Neuronal stem cell (in vitro differentiated cells): ENCODE measurements at regions not wholly inside any gene's neighbourhood (a gene's known extent, or its start where the extent isn't known, plus 50 kb on each side); places are given as distances from the start of the nearest gene placed in this dataset.

ENCODE experiments used
- DNase-seq: peaks from one replicate; pipeline ENCODE4 v3.0.0-alpha.2; 2013; ENCODE audit warnings: low spot score
- H2AFZ ChIP-seq: one replicate; pipeline ENCODE4 v1.6.1; 2013; ENCODE audit warnings: mild to moderate bottlenecking, low read length, inconsistent platforms
- H2AK5ac ChIP-seq: 2 replicates; pipeline ENCODE4 v1.6.1; 2013; ENCODE audit warnings: low read depth, mild to moderate bottlenecking, inconsistent platforms, low read length, moderate library complexity, mixed read lengths
- H2BK120ac ChIP-seq: 2 replicates; pipeline ENCODE4 v1.6.1; 2013; ENCODE audit warnings: low read depth, mild to moderate bottlenecking, inconsistent platforms, low read length, moderate library complexity, mixed read lengths
- H2BK12ac ChIP-seq: one replicate; pipeline ENCODE4 v1.6.1; 2013; ENCODE audit warnings: low read length, inconsistent platforms
- H2BK15ac ChIP-seq: 2 replicates; pipeline ENCODE4 v1.6.1; 2013; ENCODE audit warnings: mild to moderate bottlenecking, low read length, inconsistent platforms, mixed read lengths
- H2BK5ac ChIP-seq: one replicate; pipeline ENCODE4 v1.6.1; 2013; ENCODE audit warnings: inconsistent platforms, mild to moderate bottlenecking, low read length, moderate library complexity
- H3K14ac ChIP-seq: one replicate; pipeline ENCODE4 v1.6.1; 2013; ENCODE audit warnings: low read length, inconsistent platforms
- H3K18ac ChIP-seq: 2 replicates; pipeline ENCODE4 v1.6.1; 2013; ENCODE audit warnings: low read length, inconsistent platforms
- H3K23ac ChIP-seq: 2 replicates; pipeline ENCODE4 v1.6.1; 2013; ENCODE audit warnings: low read depth, mild to moderate bottlenecking, mixed read lengths, low read length, inconsistent platforms; ENCODE audit not compliant: poor library complexity
- H3K27ac ChIP-seq: replicated peaks from 3 replicates; pipeline ENCODE4 v1.5.1; 2013; ENCODE audit warnings: low read length, inconsistent platforms
- H3K27me3 ChIP-seq, 3 experiments: 2 replicates each; pipeline ENCODE4 v1.6.1; 2013; ENCODE audit warnings: low read length in 3 of 3, mild to moderate bottlenecking in 2 of 3, inconsistent platforms in 1 of 3, low read depth in 1 of 3, mixed read lengths in 1 of 3, moderate library complexity in 1 of 3; ENCODE audit not compliant: control insufficient read depth in 3 of 3, insufficient read depth in 3 of 3
- H3K36me3 ChIP-seq, 2 donors: replicated peaks in 1 of 2; 2 replicates each; pipeline ENCODE4 v1.6.1; 2013; ENCODE audit warnings: low read length in 2 of 2; ENCODE audit not compliant: control insufficient read depth in 2 of 2, insufficient read depth in 2 of 2
- H3K4ac ChIP-seq: 2 replicates; pipeline ENCODE4 v1.6.1; 2013; ENCODE audit warnings: inconsistent platforms, mild to moderate bottlenecking, low read length, moderate library complexity
- H3K4me1 ChIP-seq, 2 donors: 1 replicate in 1 of 2; 2 replicates in 1 of 2; pipeline ENCODE4 v1.6.1; 2013; ENCODE audit warnings: low read length in 2 of 2, low read depth in 1 of 2; ENCODE audit not compliant: control insufficient read depth in 2 of 2, insufficient read depth in 1 of 2
- H3K4me2 ChIP-seq: one replicate; pipeline ENCODE4 v1.6.1; 2013; ENCODE audit warnings: mild to moderate bottlenecking, low read length, inconsistent platforms; ENCODE audit not compliant: insufficient read depth, poor library complexity, severe bottlenecking
- H3K4me3 ChIP-seq, 2 donors: 2 replicates each; pipeline ENCODE4 v1.5.1; 2013; ENCODE audit warnings: low read length in 2 of 2, mild to moderate bottlenecking in 2 of 2, inconsistent platforms in 1 of 2, moderate library complexity in 1 of 2
- H3K79me1 ChIP-seq: one replicate; pipeline ENCODE4 v1.6.1; 2013; ENCODE audit warnings: low read depth, mild to moderate bottlenecking, inconsistent platforms, low read length, moderate library complexity
- H3K9ac ChIP-seq: one replicate; pipeline ENCODE4 v1.6.1; 2013; ENCODE audit warnings: mild to moderate bottlenecking, low read depth, low read length, inconsistent platforms; ENCODE audit not compliant: poor library complexity
- H3K9me3 ChIP-seq, 2 donors: replicated peaks in 1 of 2; 2 replicates each; pipeline versions ENCODE3 to v1.6.1; 2013; ENCODE audit warnings: low read length in 2 of 2, mild to moderate bottlenecking in 2 of 2, inconsistent platforms in 1 of 2, low read depth in 1 of 2, mixed read lengths in 1 of 2, moderate library complexity in 1 of 2; ENCODE audit not compliant: control insufficient read depth in 2 of 2, insufficient read depth in 1 of 2
- H4K8ac ChIP-seq: one replicate; pipeline ENCODE4 v1.6.1; 2013; ENCODE audit warnings: low read depth, mild to moderate bottlenecking, inconsistent platforms, low read length, moderate library complexity
- H4K91ac ChIP-seq: one replicate; pipeline ENCODE4 v1.6.1; 2013; ENCODE audit warnings: low read length, low read depth, mild to moderate bottlenecking, inconsistent platforms; ENCODE audit not compliant: poor library complexity
- WGBS, 2 donors: extraction: QIAGEN DNeasy Blood & Tissue Kit; methylation state at CpG; one replicate each; pipeline ENCODE4 v1.1.7; 2013; ENCODE audit warnings: missing lambda C conversion rate in 2 of 2, mixed read lengths in 1 of 2; ENCODE audit not compliant: insufficient read length in 2 of 2, insufficient replicate concordance in 1 of 2; ENCODE audit errors: extremely low coverage in 2 of 2; 5-methylcytosine and 5-hydroxymethylcytosine counted together

DNA sequence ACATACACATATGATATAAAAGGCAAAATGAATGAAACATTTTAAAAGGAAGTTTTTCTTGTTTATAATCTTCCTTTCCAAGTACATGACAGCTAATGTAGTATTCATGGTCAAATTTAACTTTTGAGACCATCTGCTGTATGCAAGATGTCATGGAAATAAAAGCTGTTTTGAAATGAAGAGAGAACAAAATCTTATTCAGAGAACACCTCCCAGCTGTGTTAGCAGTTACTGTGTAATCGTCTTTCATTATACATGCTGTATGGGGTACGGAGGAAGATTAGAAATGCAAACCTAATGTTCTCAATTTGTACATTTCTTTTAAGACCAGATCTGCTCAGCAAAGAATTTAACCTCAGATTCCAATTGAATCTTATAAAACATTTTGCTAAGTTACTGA lies 1182.3 kb downstream of the OTOL1 start:
- H4K91ac ChIP-seq: no peak overlapping the region
- no peak overlapping the region for H4K8ac ChIP-seq
- no peak overlapping the region for H3K27ac ChIP-seq
- no peak overlapping the region for H2BK5ac ChIP-seq
- no peak overlapping the region for H3K4me2 ChIP-seq
- WGBS, 2 donors: no CpG with 5 or more reads among the region's 2 CpGs
- H2BK15ac ChIP-seq: no peak overlapping the region
- H3K9ac ChIP-seq: no peak overlapping the region
- H3K36me3 ChIP-seq: no peaks in the 10 kb centered on the region
- H3K4me1 ChIP-seq: no peaks in the 10 kb centered on the region
- no peak overlapping the region for H3K4ac ChIP-seq
- H3K23ac ChIP-seq: no peak overlapping the region
- H3K79me1 ChIP-seq: no peaks in the 10 kb centered on the region
- H2BK120ac ChIP-seq: no peak overlapping the region
- H3K4me3 ChIP-seq: no peak overlapping the region
- no peak overlapping the region for H3K18ac ChIP-seq
- H2BK12ac ChIP-seq: no peak overlapping the region
- no peak for DNase-seq
- H3K27me3 ChIP-seq: no peaks in the 10 kb centered on the region
- no peaks in the 10 kb centered on the region for H3K9me3 ChIP-seq
- no peak overlapping the region for H2AK5ac ChIP-seq
- no peak overlapping the region for H3K14ac ChIP-seq
- H2AFZ ChIP-seq: peak overlapping the region; percentile 11

DNA sequence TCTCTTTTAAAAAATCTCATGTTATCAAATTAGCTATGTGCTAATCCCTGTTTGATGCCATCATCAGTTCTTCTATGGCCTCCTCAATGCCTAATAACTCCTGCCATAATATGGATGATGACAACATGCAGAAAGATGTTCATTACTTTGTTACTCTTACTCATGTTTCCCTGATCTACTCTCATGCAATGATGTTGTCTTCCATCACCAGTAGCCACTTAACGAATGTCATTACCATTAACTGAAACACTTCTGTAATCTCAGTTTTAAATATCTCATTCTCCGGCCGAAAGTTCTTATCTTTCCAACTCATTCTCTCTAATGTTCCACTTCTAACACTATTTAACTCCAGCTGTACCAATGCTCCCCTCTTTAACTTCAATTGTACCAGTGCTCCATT lies 1187.7 kb downstream of the OTOL1 start:
- H3K27ac ChIP-seq: no peak overlapping the region
- WGBS, 2 donors: no CpG with 5 or more reads among the region's 3 CpGs
- H2AFZ ChIP-seq: no peak overlapping the region
- no peaks in the 10 kb centered on the region for H3K9me3 ChIP-seq
- H3K4ac ChIP-seq: no peak overlapping the region
- no peak overlapping the region for H2BK12ac ChIP-seq
- H2BK15ac ChIP-seq: no peak overlapping the region
- H3K4me3 ChIP-seq: no peak overlapping the region
- H2BK120ac ChIP-seq: no peak overlapping the region
- H3K79me1 ChIP-seq: no peaks in the 10 kb centered on the region
- no peak overlapping the region for H2BK5ac ChIP-seq
- H3K14ac ChIP-seq: no peak overlapping the region
- H2AK5ac ChIP-seq: no peak overlapping the region
- no peak overlapping the region for H4K8ac ChIP-seq
- no peak for DNase-seq
- no peaks in the 10 kb centered on the region for H3K36me3 ChIP-seq
- H3K18ac ChIP-seq: no peak overlapping the region
- no peak overlapping the region for H3K23ac ChIP-seq
- no peaks in the 10 kb centered on the region for H3K4me1 ChIP-seq
- H3K9ac ChIP-seq: no peak overlapping the region
- H3K27me3 ChIP-seq: no peaks in the 10 kb centered on the region
- H4K91ac ChIP-seq: no peak overlapping the region
- H3K4me2 ChIP-seq: no peak overlapping the region

DNA sequence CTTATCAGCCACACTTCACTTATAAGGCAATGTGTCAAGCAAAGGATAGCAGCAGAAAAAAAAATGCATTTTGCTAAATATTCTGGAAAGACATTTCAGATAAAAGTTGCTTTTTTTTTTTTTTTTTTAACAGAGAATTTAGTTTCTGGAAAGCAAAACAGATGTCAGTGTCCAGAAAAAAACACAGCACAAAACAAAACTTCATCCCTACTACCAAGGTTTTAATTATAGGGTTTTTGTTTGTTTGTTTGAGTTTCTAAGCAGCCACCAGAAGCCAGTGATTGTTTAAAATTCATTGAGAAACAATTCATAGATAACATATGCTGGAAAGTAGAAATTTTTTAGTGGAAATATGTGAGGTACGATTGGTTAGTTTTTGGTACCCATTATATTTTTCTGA lies 1202.7 kb downstream of the OTOL1 start:
- Histone ChIP-seq H4K8ac (no peak overlapping the region), H3K18ac (no peak overlapping the region), H3K27ac (no peak overlapping the region), H3K4ac (no peak overlapping the region), H2BK5ac (no peak overlapping the region), H3K14ac (no peak overlapping the region), H2BK15ac (no peak overlapping the region), H3K4me3 (no peak overlapping the region), H3K9ac (no peak overlapping the region), H3K79me1 (no peaks in the 10 kb centered on the region), H3K4me2 (no peak overlapping the region), H3K4me1 (peaks cover 0 to 3% of the 10 kb centered on the region in 2 donors), H3K9me3 (no peaks in the 10 kb centered on the region), H2AFZ (no peak overlapping the region), H3K36me3 (no peaks in the 10 kb centered on the region), H2BK120ac (no peak overlapping the region), H4K91ac (no peak overlapping the region), H3K23ac (no peak overlapping the region), H3K27me3 (no peaks in the 10 kb centered on the region), H2BK12ac (no peak overlapping the region), H2AK5ac (no peak overlapping the region)
- WGBS, 2 donors: no CpG with 5 or more reads among the region's 1 CpG
- no peak for DNase-seq

- Histone ChIP-seq H3K4me2 (no peak overlapping the region), H2AFZ (peak overlapping the region; percentile 56), H4K91ac (no peak overlapping the region), H3K79me1 (no peaks in the 10 kb centered on the region), H2BK120ac (no peak overlapping the region), H4K8ac (no peak overlapping the region), H3K27ac (no peak overlapping the region), H3K9me3 (no peaks in the 10 kb centered on the region), H3K4ac (no peak overlapping the region), H3K4me3 (no peak overlapping the region), H2AK5ac (no peak overlapping the region), H3K4me1 (peaks cover 0 to 7% of the 10 kb centered on the region in 2 donors), H3K36me3 (no peaks in the 10 kb centered on the region), H2BK15ac (no peak overlapping the region), H3K14ac (no peak overlapping the region), H2BK5ac (no peak overlapping the region), H3K27me3 (no peaks in the 10 kb centered on the region), H3K18ac (no peak overlapping the region), H3K9ac (no peak overlapping the region), H3K23ac (no peak overlapping the region), H2BK12ac (no peak overlapping the region)
- DNase-seq: no peak
- WGBS, 2 donors: no CpG with 5 or more reads among the region's 4 CpGs
These were observed 1204.6 kb downstream of the OTOL1 start for GRCh38 chr3:162701211-162701610.
